ENCODE measurements at regions not wholly inside any gene's neighbourhood (a gene's known extent, or its start where the extent isn't known, plus 50 kb on each side); places are given as distances from the start of the nearest gene placed in this dataset.

DNA sequence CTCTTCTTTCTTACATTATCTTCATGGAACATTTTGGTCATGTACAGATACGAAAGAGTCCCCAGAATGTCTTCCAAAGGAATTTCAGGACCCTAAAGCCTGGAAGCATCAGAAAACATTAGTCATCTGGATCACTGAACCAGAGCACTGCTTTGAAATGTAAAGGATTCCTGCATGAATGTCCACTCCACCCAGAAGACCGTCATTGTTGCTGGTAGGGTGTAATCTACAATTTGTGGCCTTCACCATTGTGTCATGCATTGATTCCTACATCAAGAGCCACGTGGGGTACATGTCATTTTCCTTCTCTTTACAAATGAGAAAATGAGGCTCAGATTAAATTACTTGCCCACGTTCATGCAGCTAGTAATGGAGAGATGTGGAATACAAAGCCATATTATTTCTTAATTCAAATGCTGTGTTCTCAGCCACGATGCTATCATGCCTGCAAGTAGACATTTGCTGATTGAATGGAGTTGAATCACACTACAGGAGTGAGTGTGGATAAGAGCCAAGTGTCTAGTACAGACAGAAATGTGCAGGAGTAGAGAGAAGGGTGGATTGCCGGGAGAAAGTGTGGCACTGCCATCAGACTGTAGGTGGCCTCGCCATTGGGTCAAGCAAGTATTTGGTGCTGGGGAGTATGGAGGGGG lies 231.2 kb downstream of the C12orf75 start:
- TF ChIP-seq, protein P1, sequence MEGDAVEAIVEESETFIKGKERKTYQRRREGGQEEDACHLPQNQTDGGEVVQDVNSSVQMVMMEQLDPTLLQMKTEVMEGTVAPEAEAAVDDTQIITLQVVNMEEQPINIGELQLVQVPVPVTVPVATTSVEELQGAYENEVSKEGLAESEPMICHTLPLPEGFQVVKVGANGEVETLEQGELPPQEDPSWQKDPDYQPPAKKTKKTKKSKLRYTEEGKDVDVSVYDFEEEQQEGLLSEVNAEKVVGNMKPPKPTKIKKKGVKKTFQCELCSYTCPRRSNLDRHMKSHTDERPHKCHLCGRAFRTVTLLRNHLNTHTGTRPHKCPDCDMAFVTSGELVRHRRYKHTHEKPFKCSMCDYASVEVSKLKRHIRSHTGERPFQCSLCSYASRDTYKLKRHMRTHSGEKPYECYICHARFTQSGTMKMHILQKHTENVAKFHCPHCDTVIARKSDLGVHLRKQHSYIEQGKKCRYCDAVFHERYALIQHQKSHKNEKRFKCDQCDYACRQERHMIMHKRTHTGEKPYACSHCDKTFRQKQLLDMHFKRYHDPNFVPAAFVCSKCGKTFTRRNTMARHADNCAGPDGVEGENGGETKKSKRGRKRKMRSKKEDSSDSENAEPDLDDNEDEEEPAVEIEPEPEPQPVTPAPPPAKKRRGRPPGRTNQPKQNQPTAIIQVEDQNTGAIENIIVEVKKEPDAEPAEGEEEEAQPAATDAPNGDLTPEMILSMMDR (IDR thresholded peaks at IDR 0.05; ENCODE audit: low read depth, low read length), result no peak
- DNase-seq (ENCODE audit: extremely low read depth, low read depth), result no peak

DNA sequence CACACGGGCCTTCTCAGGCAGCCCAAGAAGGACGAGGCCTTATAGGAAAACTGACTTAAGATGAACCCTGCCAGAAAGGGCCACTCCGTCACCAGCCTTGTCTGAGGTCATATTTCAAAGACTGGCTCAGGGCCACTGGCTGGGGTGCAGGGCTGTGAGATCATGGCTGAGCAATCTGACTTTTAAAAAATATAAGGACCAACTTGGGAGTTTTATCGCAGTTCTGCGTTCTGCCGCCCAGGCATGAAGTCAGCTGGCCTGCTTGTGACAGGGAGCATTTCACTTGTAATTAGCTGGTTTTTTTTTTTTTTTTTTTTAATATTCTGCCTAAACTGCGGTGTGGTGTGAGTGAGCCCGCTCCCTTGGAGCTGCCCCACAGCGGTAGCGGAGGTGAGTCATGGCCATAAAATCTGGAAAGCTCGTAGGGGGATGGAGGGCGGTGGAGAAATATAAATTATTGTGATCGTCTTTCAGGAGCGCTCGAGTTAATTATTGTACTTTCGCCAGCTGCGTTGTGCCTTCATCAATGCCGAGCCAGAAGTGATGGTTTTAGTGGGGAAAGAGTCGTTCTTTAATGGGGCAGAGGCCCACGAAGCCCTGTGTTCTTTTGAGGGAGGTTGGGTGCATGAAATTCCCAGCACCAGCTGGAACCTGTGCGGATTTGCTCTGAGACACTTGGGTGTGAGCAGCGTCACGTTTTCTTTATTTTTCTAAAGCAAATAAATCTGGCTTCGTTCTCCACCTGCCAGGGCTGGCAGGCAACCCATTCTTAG lies 231.9 kb downstream of the C12orf75 start:
- TF ChIP-seq, protein P1 (IDR thresholded peaks at IDR 0.05; ENCODE audit: low read depth, low read length), result no peak
- DNase-seq (ENCODE audit: extremely low read depth, low read depth), result no peak

DNA sequence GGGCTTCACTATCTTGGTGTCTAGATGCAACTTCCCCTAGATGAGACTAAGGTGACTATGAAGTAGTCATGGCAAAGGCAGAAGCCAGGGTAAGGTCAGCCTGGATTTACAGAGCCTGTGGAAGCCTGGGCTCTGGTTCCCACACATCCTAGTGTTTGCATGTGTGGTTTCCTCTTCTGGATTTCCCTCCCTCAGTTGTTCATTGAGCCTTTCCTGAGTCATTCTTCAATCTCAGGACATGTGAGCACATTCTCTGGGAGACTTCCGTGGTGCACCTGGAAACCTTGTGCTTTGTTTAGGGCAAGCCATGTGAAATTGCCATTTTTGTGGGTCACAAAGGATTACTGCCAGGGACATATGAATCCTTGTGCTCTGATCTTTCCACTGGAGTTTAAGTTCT lies 236.6 kb downstream of the C12orf75 start:
- DNase-seq (ENCODE audit: extremely low read depth, low read depth), result no peak
- TF ChIP-seq, protein P1 (IDR thresholded peaks at IDR 0.05; ENCODE audit: low read depth, low read length), result no peak

DNA sequence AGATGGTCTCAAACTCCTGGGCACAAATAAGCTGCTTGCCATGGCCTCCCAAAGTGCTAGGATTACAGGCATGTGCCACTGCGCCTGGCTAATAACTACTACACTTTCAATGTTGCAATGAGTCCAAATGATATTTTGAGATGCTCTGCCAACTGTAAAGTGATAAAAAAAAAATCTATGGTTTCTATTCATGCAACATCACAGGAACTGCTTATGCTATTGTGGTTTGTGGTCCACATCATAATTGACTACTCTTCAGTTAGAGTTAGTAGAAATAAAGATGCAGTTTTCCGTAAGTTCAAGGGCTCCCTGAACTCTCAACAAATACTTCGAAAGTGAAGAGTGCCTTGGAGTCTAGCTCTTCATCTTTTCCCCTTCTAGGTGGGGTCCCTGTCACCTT lies 239.4 kb downstream of the C12orf75 start:
- TF ChIP-seq, protein P1 (IDR thresholded peaks at IDR 0.05; ENCODE audit: low read depth, low read length), result no peak
- no peak for DNase-seq (ENCODE audit: extremely low read depth, low read depth)

DNA sequence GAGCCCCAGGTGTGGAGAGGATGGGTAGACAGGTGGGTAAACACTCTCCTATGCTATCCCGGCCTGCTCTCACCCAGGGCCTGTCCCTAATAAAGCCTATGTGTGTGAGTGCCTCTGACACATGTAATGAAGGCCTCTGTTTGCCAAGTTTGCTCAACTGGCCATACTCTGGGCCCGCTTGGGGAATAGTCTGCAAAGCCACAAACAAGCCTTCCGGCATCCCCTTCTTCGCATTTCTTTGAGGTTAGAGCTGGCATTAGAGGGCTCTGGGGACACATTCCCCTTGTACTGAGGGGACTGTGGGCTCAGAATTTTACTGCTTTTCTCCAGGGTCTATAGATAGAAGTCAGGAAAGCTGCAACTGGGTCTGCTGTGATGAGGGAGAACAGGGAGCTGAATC lies 240.5 kb downstream of the C12orf75 start:
- DNase-seq (ENCODE audit: extremely low read depth, low read depth), result no peak
- TF ChIP-seq, protein P1 (IDR thresholded peaks at IDR 0.05; ENCODE audit: low read depth, low read length), result no peak

DNA sequence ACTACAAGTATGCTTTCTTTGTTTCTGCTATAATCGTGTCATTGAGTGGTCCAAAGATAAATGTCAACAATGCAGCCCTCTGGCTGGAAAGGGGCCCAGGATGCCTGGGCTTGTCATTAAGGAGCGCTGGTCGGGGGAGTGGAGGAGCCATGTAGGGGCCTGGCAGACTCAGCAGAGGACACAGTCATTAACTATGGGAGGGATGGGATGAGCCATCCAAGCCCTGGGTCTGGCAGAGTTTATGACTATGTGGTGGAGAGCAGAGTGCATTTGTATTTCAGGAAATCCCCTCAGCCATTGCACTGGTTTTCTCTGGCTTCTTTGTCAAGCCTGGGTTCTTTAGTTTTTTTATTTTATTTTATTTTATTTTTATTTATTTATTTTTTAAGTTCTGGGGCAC lies 243.1 kb downstream of the C12orf75 start:
- DNase-seq (ENCODE audit: extremely low read depth, low read depth), result no peak

More for the DNA sequence above, 243.1 kb downstream of the C12orf75 start:
- TF ChIP-seq, protein P1 (IDR thresholded peaks at IDR 0.05; ENCODE audit: low read depth, low read length), result no peak

Data from AG09319 (cell line).